Activated CD4-positive, alpha-beta T cell treated with anti-CD3 and anti-CD28 coated beads, Interleukin-2, amount 50 U/mL, for 4 hours (primary cell): ENCODE measurements at regions not wholly inside any gene's neighbourhood (a gene's known extent, or its start where the extent isn't known, plus 50 kb on each side); places are given as distances from the start of the nearest gene placed in this dataset.
"Not testable (repeated sequence)": the region's sequence is repeated elsewhere in the genome, so short reads cannot be mapped to it uniquely, and the experiment has no call there.

Source experiments
- DNase-seq, 2 experiments: peaks; one replicate each; pipeline ENCODE4 v3.0.0-alpha.2; 2020

GRCh38 chr6:170040115-170040500 is 250.8 kb downstream of the DLL1 start:
- no peak for DNase-seq

- no peak for DNase-seq
These were observed 251.4 kb downstream of the DLL1 start for GRCh38 chr6:170039156-170040114.

DNA sequence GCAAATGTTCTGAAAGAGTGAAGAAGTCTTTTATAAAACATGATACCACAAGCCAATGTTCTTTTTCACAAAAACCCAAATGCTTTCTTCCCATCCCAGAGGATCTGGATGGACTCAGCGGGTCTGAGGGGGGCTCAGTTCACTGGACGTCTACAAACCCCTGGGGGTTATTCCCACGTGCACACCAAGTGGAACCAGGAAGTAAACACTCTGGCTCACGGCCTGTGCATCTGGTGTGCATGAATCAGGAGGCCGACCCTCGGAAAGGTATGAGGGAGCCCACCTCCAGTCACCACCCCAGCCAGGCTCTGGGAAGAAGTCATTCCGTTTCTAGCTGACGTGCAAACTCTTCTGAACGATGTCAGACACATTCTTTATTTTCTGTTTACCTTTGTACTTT is 252.2 kb downstream of the DLL1 start:
- no peak for DNase-seq

GRCh38 chr6:170038251-170038650 is 252.6 kb downstream of the DLL1 start:
- no peak for DNase-seq

- no peak for DNase-seq
These were observed 253.2 kb downstream of the DLL1 start for GRCh38 chr6:170037541-170038250.

GRCh38 chr6:170036916-170037315 is 254.0 kb downstream of the DLL1 start:
- DNase-seq, result no peak

DNA sequence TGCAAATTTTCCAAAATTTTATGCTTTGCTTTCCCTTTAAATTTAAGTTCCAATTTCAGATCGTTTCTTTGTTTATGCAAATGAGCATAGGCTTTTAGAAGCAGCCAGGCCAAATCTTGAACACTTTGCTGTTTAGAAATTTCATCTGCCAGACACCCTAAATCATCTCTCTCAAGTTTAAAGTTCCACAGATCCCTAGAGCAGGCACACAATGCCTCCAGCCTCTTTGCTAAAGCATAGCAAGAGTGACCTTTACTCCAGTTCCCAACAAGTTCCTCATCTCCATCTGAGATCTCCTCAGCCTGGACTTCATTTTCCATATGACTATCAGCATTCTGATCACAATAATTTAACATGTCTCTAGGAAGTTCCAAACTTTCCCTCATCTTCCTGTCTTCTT is 254.5 kb downstream of the DLL1 start:
- not testable (repeated sequence) for DNase-seq

GRCh38 chr6:170035901-170036304 is 255.0 kb downstream of the DLL1 start:
- DNase-seq, result no peak

GRCh38 chr6:170035044-170035443 is 255.8 kb downstream of the DLL1 start:
- no peak for DNase-seq

DNA sequence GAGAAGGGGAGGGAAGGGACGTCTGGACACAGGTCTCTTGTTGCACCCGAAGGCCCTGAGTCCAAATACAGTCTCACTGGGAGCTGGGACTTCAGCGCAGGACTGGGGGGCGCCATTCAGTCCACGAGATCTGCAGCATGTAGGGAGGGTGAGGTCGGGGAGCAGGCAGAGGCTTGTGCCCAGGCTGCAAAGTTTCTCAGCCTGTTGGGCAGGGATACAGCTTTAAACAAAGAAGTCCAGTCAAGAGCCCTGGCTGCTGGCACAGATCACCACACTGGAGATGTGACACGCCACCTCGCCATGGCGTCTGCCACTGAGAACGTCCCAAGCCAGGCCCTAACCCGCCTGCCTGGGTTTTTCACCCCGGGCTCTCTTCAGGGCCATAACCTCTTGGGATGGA is 256.6 kb downstream of the DLL1 start:
- no peak for DNase-seq

DNA sequence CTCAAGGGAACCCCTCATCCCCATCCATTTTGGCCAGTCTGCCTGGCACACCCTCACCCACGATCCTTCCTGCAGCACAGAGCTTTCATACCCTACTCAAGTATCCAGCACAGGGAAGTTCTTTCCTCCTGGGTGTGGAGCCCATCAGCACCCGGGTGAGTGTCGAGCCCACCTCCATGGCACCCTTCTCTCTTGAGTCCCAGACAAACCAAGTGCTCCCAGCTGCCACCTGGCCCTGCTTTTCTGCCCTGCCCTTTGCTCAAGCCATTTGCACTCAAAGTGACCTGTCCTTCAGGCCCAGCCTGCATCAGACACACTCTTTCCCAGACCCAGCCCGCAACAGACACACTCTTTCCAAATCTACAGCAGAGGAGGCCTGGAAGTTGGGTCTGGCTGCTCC is 257.2 kb downstream of the DLL1 start:
- no peak for DNase-seq

DNA sequence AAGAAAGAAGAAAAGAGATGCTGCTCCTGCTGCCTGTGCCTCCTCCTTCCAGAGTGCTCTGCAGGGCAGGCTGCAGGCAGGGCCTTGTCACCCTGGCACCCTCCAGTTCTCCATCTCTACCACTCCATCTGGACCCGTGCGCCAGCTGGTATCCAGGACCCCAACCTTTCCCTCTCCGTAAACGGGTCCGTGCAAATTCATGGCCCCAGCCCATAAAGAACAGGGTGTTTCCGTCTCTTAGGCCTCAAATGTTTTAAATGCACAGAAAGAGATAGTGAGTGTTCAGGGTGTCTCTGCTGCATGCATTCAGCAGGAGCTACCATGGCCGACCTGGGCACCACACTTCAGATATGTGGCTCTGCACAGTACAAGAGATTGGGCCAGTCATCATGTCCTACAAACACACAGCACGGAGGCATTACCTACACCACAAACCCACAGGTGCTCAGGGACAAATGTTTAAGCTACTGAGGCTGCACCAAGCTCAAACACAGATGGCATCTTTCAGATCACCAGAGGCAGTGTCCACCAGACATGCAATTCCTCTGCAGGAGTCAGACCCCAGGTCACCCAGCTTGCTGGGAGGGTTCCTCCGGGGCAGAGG is 258.1 kb downstream of the DLL1 start:
- DNase-seq, result no peak

DNA sequence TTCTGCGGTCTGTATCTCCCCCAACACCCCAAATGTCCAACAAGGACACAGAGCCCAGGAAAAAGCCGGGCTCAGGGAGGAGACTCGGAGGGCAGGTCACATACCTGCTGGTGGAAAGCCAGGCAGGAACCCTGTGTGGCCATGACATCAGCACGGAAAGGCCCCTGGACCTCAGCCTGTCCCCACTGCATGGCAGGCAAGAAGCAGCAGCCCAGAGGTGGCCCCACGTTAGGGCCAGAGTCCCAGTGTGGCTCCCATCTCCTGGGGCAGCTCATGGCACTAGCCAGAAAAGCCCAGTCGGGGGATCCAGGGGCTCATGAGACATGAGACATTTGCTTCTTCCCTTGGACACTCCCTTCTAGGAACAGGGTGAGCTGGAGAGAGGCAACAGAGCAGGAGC is 258.7 kb downstream of the DLL1 start:
- no peak for DNase-seq

DNA sequence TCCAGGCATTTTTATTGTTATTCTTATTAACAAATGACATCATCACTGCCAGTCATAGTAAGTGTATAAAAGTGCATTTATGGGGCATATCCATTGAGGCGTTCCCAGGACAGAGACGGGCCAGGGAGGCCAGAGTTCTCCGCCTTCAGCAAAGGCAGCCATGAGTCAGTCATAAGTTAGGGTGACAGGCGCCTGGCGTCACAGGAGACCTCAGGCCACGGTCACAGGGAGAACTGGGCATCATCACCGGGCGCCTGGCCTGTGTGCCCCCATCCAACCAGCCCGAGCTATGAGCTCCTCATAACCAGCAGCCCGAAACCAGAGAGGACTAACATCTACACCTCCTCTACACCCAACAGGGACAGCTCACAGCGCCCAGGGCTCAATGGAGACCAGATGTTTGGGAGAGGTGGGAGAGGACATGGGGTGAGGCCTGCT is 259.2 kb downstream of the DLL1 start:
- no peak for DNase-seq

DNA sequence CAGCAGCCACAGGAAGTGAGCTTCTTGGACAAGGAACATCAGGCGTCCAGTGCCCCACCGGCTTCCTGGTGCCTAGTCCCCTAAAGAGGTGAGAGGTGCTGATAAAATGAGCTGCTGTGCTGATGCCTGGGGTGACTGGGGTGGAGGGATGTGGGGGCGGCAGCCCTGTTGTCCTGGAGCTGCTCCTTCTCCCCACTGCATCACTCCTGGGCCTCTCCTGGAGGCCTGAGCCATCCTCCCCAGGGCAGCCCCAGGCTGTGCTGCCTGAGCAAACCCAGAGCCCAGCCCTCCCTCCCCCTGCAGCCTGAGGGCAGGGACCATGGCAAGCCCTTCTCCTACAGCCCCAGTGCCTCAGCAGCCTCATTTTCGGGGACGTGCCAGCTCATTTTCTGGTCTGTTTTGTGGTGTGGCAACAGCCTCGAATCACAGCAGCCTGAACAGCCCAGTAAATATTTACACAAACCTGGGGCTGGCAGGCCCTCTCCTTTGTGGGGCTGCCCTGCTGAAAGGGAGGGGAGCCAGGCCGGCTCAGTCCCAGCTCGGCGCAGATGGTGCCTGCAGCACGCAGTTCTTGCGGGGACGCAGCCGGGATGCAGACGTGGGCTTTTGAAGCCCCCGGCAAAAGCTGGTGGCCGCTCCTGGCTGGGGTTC is 259.9 kb downstream of the DLL1 start:
- no peak for DNase-seq

DNA sequence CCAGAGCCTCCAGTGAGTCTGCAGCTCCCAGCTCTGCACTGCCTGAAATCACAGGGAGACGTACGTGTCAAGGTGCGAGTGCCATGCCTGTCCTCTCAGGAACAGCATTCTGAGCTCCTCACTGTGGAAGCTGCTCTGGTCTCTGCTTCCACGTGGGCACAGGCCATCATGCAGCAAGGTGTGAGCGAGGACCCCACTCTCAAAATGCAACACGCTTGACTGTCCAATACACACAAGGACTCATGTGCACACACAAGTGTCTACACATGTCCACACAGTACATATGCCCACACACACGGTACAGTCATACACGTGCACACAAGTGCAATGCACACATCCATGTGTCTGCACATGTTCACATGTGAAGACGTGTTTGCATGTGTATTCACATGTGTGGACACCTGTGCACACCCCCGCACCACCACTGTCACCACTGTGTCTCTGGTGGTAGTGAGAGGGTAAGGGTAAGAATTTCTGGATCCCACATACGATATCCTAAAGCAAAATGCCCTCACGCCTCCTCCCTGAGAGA is 260.5 kb downstream of the DLL1 start:
- no peak for DNase-seq

GRCh38 chr6:170029416-170030283 is 261.2 kb downstream of the DLL1 start:
- DNase-seq, result no peak

GRCh38 chr6:170028629-170029345 is 262.1 kb downstream of the DLL1 start:
- no peak for DNase-seq

DNA sequence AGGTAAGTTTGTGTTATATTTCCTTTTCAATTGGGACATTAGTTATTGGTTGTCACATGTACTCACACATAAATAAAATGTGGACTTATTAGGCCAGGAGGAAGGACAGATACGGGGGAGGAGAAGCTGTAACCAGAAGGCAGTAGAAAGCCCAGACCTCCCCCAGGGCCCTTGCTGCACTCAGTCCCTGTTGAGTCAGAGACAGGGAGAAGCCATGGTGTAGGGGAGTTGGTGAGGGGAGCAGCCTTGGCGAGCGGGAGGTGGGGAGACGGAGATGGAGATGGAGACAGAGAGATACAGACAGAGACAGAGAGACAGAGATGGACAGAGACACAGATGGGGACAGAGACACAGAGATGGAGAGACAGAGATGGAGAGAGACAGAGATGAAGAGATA is 263.2 kb downstream of the DLL1 start:
- DNase-seq, result no peak

- no peak for DNase-seq
These were observed 263.9 kb downstream of the DLL1 start for GRCh38 chr6:170026751-170027646.
